ENCODE measurements at regions not wholly inside any gene's neighbourhood (a gene's known extent, or its start where the extent isn't known, plus 50 kb on each side); places are given as distances from the start of the nearest gene placed in this dataset.
A peak's percentile ranks its signal among the peaks of the same experiment; 100 is the strongest.

DNA sequence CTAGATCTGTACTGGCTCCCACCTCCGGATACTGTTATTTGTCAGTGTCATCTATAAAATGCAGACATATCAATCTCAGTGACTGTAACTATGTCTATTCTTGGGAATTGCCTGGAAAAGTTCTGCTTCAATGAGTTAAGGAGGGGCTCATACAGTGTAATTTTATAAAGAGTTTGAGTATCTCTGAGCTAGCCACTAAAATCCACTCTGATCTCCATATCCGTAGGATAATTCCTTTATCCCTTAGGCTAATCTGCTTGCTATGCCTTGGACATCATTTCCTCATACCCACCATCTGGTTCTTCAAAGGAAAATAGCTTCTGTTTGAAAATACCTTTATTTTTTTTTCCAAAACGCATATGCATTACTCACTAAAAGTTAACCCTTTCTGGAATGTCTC lies 863.2 kb downstream of the SUCLG1 start:
- H3K4me2 ChIP-seq, result no peak overlapping the region

DNA sequence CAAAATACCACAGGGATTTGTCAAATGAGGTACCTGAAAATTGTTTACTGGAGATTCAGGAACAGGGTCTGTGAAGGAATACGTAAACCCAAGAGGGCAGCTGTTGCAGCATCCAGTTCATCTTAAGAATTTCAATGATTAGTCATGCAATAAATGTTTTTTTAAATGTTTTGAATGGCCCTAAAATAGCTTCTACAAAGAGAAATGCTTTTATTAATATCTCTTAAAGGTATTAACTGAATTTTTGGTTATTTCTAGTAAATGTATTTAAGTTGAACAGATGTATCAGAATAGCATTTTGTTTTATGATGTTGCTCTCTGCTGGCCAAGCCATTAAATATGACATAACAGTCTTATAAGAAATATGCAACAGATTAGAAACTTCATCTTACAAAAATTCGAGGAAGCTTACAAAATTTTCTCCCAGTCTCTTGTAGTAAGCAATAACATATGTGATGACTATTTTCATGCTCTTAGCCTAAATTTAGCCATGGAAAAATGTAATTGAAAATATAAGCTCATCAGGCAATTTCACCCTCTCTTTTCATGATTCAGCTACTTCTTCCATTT lies 863.9 kb downstream of the SUCLG1 start:
- Histone ChIP-seq H3K36me3 (no peaks in the 10 kb centered on the region), H3K27ac (no peak overlapping the region), H4K20me1 (no peaks in the 10 kb centered on the region), H3K27me3 (no peaks in the 10 kb centered on the region), H3K4me1 (peaks cover 0 to 10% (median 0%) of the 10 kb centered on the region in 10 experiments; a peak in 1 of 20 replicates), H3K9ac (no peak overlapping the region), H3K4me3 (no peak overlapping the region), H3K4me2 (peak overlapping the region in 1 of 11 experiments; percentile 22; a peak in 1 of 22 replicates), H3K9me3 (replicated peaks in 1 of 11) (peaks cover 0 to 9% (median 6%) of the 10 kb centered on the region in 11 experiments; a peak in 11 of 22 replicates)
- no peak for TF ChIP-seq Cebpa-rat (IDR thresholded peaks at IDR 0.05)

More for the DNA sequence above, 863.2 kb downstream of the SUCLG1 start:
- Histone ChIP-seq H3K9ac (no peak overlapping the region), H3K4me3 (no peak overlapping the region), H3K4me1 (peaks cover 0 to 10% (median 0%) of the 10 kb centered on the region in 10 experiments; a peak in 1 of 20 replicates), H3K9me3 (replicated peaks in 1 of 11) (peaks cover 0 to 9% (median 6%) of the 10 kb centered on the region in 11 experiments; a peak in 11 of 22 replicates), H3K36me3 (no peaks in the 10 kb centered on the region), H3K27me3 (no peaks in the 10 kb centered on the region), H4K20me1 (no peaks in the 10 kb centered on the region), H3K27ac (no peak overlapping the region)
- no peak for TF ChIP-seq Cebpa-rat (IDR thresholded peaks at IDR 0.05)

GRCh38 chr2:83594241-83595120 lies 864.6 kb downstream of the SUCLG1 start:
- Histone ChIP-seq H3K27ac (no peak overlapping the region), H3K27me3 (no peaks in the 10 kb centered on the region), H3K4me3 (no peak overlapping the region), H3K9ac (no peak overlapping the region), H3K4me1 (peaks cover 0 to 10% (median 0%) of the 10 kb centered on the region in 10 experiments; a peak in 1 of 20 replicates), H3K36me3 (no peaks in the 10 kb centered on the region), H4K20me1 (no peaks in the 10 kb centered on the region), H3K4me2 (peak overlapping the region in 1 of 11 experiments; percentile 22; a peak in 1 of 22 replicates), H3K9me3 (replicated peaks in 1 of 11) (peaks cover 0 to 3% (median 3%) of the 10 kb centered on the region in 11 experiments; a peak in 11 of 22 replicates)
- TF ChIP-seq Cebpa-rat (IDR thresholded peaks at IDR 0.05), result no peak

GRCh38 chr2:83587309-83587708 lies 871.8 kb downstream of the SUCLG1 start:
- H3K4me1 ChIP-seq, result 0 out of 20 replicates have a peak, but pooled peaks cover 0 to 7% (median 0%) of the 10 kb centered on the region in 10 experiments
- no peaks in the 10 kb centered on the region for H3K27me3 ChIP-seq
- no peak for TF ChIP-seq Cebpa-rat (IDR thresholded peaks at IDR 0.05)
- H3K36me3 ChIP-seq, result no peaks in the 10 kb centered on the region
- H3K9ac ChIP-seq, result no peak overlapping the region
- H3K4me3 ChIP-seq, result no peak overlapping the region
- no peak overlapping the region for H3K4me2 ChIP-seq
- no peaks in the 10 kb centered on the region for H4K20me1 ChIP-seq
- H3K27ac ChIP-seq, result no peak overlapping the region
- H3K9me3 ChIP-seq (replicated peaks in 1 of 11), result no peaks in the 10 kb centered on the region

DNA sequence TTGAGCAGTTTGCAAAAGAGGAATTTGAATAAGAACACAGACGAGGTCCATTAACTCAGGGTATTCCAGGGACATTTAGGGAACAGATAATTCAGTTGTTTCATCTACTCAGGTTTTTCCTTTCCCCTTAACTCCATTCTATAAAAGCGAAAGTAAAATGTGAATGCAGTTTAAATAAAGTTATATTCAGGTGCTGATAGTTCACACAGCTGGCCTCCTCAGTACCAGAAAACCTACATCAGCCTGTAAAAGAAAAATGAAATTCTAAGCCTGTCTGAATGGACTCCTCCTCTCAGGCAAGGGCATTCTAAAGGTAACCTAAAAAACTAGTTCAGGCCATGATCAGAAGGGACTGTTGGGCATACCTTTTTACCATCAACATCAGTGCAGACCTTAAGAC lies 873.8 kb downstream of the SUCLG1 start:
- H3K4me2 ChIP-seq, result no peak overlapping the region

DNA sequence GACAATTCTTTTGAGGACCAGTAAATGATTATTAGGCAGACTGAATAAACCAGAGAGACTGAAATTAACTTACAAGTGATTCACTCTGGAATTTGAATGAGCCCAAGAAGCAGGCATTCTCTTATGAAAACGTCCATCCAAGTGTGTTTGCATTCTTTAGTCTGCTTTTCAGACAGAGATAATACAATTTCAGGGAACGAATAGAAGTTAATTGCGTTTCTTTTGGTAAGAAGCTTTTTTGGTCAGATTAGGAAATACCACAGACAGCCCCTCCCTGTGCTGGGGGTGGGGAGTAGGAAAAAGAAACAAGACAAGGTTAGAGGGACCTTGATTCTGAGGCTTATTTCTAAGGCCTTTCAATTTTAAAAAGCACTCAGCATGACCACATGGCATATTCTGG lies 874.4 kb downstream of the SUCLG1 start:
- no peaks in the 10 kb centered on the region for H3K9me3 ChIP-seq (replicated peaks in 1 of 11)
- H3K9ac ChIP-seq, result no peak overlapping the region
- peaks cover 0 to 14% (median 0%) of the 10 kb centered on the region in 10 experiments; a peak in 1 of 20 replicates for H3K4me1 ChIP-seq
- no peak for TF ChIP-seq Cebpa-rat (IDR thresholded peaks at IDR 0.05)
- H3K4me3 ChIP-seq, result no peak overlapping the region
- H3K27me3 ChIP-seq, result no peaks in the 10 kb centered on the region
- no peaks in the 10 kb centered on the region for H3K36me3 ChIP-seq
- H3K4me2 ChIP-seq, result no peak overlapping the region
- no peaks in the 10 kb centered on the region for H4K20me1 ChIP-seq
- H3K27ac ChIP-seq, result no peak overlapping the region

More for the DNA sequence above, 873.8 kb downstream of the SUCLG1 start:
- H3K4me1 ChIP-seq, result peaks cover 0 to 14% (median 0%) of the 10 kb centered on the region in 10 experiments; a peak in 1 of 20 replicates
- no peaks in the 10 kb centered on the region for H3K36me3 ChIP-seq
- TF ChIP-seq Cebpa-rat (IDR thresholded peaks at IDR 0.05), result no peak
- no peaks in the 10 kb centered on the region for H4K20me1 ChIP-seq
- H3K9me3 ChIP-seq (replicated peaks in 1 of 11), result no peaks in the 10 kb centered on the region
- no peak overlapping the region for H3K9ac ChIP-seq
- no peak overlapping the region for H3K27ac ChIP-seq
- no peaks in the 10 kb centered on the region for H3K27me3 ChIP-seq
- no peak overlapping the region for H3K4me3 ChIP-seq

DNA sequence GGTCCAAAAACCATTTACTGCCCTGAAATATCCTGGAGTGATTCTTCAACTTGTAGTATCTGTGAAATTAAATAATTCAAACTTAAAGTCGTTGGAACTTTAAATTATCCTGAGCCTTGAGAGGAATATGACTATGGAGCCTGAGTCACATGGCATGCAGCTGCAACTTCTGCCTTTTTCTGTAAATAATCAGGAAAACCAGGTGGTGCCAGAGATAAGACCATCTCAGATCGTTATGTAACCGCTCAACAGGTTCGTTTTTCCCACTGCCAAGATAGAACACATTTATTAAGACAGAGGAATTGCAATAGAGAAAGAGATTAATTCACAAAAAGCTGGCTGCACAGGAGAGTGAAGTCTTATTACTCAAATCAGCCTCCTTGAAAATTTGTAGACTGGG lies 876.5 kb downstream of the SUCLG1 start:
- Histone ChIP-seq H3K4me2 (no peak overlapping the region), H3K36me3 (no peaks in the 10 kb centered on the region), H3K4me1 (peaks cover 0 to 24% (median 0%) of the 10 kb centered on the region in 10 experiments; a peak in 4 of 20 replicates), H3K27ac (no peak overlapping the region), H4K20me1 (no peaks in the 10 kb centered on the region), H3K27me3 (no peaks in the 10 kb centered on the region), H3K9ac (no peak overlapping the region), H3K9me3 (replicated peaks in 1 of 11) (no peaks in the 10 kb centered on the region), H3K4me3 (no peak overlapping the region)
- TF ChIP-seq Cebpa-rat (IDR thresholded peaks at IDR 0.05), result no peak

DNA sequence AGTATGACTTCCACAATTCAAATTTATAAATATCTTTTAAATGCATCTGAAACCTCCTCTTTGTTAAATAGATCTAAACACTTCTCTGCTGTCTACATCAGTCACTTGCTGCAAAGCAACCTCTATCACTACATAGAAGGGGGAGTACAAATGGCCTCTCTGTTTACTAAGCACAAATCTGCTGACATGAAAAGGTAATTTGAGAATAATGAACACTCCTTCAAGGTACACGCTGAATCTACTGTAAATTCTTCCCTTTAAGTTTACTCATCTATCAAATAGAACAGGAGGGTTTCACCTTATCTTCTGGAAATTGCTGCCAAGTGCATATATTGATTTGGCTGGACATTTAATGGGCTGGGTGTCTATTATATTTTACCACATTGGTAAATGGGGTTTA lies 879.6 kb downstream of the SUCLG1 start:
- H3K4me3 ChIP-seq, result no peak overlapping the region
- H3K4me1 ChIP-seq, result peaks cover 0 to 24% (median 0%) of the 10 kb centered on the region in 10 experiments; a peak in 4 of 20 replicates
- H3K4me2 ChIP-seq, result no peak overlapping the region
- H3K27me3 ChIP-seq, result no peaks in the 10 kb centered on the region
- no peak overlapping the region for H3K27ac ChIP-seq
- no peaks in the 10 kb centered on the region for H4K20me1 ChIP-seq
- no peak overlapping the region for H3K9ac ChIP-seq
- no peak for TF ChIP-seq Cebpa-rat (IDR thresholded peaks at IDR 0.05)
- no peaks in the 10 kb centered on the region for H3K36me3 ChIP-seq
- H3K9me3 ChIP-seq (replicated peaks in 1 of 11), result no peaks in the 10 kb centered on the region

GRCh38 chr2:83578405-83578804 lies 880.7 kb downstream of the SUCLG1 start:
- peaks cover 0 to 24% (median 0%) of the 10 kb centered on the region in 10 experiments; a peak in 4 of 20 replicates for H3K4me1 ChIP-seq
- H3K4me2 ChIP-seq, result peak overlapping the region in 2 of 11 experiments; percentile 19 to 25; a peak in 3 of 22 replicates
- H4K20me1 ChIP-seq, result no peaks in the 10 kb centered on the region
- no peaks in the 10 kb centered on the region for H3K27me3 ChIP-seq
- H3K27ac ChIP-seq, result peak overlapping the region in 1 of 11 experiments; percentile 26; a peak in 1 of 22 replicates
- H3K9me3 ChIP-seq (replicated peaks in 1 of 11), result no peaks in the 10 kb centered on the region
- TF ChIP-seq Cebpa-rat (IDR thresholded peaks at IDR 0.05), result no peak
- H3K4me3 ChIP-seq, result no peak overlapping the region
- H3K9ac ChIP-seq, result no peak overlapping the region
- no peaks in the 10 kb centered on the region for H3K36me3 ChIP-seq
